ENCODE measurements at regions not wholly inside any gene's neighbourhood (a gene's known extent, or its start where the extent isn't known, plus 50 kb on each side); places are given as distances from the start of the nearest gene placed in this dataset.

DNA sequence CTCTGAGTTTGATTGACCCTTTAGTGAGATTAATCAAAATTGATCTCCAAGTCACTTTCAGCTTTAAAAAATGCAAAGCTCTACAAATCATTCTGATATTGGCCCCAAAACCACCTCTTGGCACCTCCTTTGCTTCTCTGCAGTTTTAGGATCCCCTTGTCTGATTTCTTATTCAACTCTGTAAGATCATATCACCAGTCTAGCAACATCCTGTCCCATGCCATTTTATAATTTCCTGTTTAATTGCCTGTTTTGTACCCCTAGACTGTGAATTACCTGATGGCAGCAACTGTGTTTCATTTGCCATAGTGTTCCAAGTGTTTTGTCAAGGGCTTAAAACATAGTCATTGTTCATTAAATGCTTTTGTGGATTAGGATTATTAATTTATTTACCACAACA, 406.3 kb upstream of the TRIB2 start:
- no peaks in the 10 kb centered on the region for H3K4me1 ChIP-seq
- no peak overlapping the region for H3K4me3 ChIP-seq
- H3K9me3 ChIP-seq, result no peaks in the 10 kb centered on the region
- H3K36me3 ChIP-seq, result no peaks in the 10 kb centered on the region
- H3K27me3 ChIP-seq, result no peaks in the 10 kb centered on the region
- no peak for TF ChIP-seq POLR2AphosphoS5 (IDR thresholded peaks at IDR 0.05; ENCODE audit: insufficient read depth in 1 of 2, low read depth in 1 of 2)
- TF ChIP-seq, protein P1, sequence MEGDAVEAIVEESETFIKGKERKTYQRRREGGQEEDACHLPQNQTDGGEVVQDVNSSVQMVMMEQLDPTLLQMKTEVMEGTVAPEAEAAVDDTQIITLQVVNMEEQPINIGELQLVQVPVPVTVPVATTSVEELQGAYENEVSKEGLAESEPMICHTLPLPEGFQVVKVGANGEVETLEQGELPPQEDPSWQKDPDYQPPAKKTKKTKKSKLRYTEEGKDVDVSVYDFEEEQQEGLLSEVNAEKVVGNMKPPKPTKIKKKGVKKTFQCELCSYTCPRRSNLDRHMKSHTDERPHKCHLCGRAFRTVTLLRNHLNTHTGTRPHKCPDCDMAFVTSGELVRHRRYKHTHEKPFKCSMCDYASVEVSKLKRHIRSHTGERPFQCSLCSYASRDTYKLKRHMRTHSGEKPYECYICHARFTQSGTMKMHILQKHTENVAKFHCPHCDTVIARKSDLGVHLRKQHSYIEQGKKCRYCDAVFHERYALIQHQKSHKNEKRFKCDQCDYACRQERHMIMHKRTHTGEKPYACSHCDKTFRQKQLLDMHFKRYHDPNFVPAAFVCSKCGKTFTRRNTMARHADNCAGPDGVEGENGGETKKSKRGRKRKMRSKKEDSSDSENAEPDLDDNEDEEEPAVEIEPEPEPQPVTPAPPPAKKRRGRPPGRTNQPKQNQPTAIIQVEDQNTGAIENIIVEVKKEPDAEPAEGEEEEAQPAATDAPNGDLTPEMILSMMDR (IDR thresholded peaks at IDR 0.05), result no peak
- no peak for TF ChIP-seq POLR2A (IDR thresholded peaks at IDR 0.05)
- DNase-seq (ENCODE audit: extremely low spot score in 2 of 2), result no peak
- intact Hi-C loops (cut with DNase I), result no loop called here
- H3K27ac ChIP-seq, result no peak overlapping the region

DNA sequence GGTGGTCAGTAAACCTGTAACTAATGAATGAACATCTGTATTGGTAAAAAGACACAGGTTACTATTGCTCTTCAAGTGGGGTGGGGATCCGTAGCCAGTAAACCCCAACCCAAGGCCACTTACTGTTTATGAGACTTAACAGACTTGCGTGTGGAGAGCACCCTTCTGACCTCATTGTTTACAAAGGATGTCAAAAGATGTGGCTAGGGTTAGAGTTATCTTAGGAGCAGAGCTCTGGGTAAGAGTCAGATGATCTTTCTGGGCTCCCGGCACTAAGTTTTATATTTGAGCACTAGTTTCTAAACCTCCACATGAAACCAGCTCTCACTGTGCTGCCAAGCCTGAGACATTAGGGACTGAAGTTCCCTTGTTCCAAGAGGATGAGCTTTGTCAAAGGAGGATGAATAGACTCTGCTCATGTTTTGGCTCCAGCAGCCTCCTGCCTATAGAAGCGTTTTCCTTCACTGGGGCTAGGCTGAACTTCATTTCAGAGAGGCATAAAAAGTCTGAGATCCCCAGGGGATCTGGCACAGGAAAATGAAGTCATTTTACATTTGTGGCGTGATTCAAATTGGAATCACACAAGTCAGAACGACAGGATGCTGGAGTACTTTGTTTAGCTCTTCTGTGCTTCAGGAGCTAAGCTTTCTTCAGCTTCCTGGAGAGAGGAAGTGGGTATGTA, 403.1 kb upstream of the TRIB2 start:
- no peak overlapping the region for H3K27ac ChIP-seq
- intact Hi-C loops (cut with DNase I), result no loop called here

DNA sequence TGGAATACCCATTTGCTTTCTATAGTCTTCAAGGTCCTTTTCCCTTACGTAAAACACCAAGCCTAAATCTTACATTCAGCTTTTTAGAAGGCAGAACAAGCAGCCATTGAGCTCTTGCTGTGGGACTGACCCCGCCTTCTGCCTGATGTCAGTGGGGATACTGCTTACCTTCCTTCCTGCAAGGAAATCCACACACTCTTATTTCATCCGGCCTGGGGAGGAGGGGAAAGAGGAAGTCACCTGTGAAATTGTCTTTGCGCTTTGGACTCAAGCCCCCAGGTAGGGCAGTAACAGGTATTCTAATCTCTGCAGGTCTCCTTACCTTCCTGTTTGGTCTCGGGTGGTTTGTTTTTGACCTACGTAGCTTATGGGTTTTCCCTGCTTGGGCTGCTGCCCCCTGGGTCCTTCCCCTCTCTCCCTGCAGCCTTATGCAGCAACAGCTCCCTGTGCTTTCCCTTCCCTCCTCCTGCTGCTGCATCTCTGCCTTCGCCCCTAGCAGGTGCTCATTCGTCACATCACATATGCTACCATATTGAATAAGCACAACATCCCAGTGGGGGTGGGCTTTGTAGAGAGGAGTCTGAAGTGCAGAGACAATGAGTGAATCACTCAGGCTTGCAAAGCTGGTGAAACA, 402.5 kb upstream of the TRIB2 start:
- no peaks in the 10 kb centered on the region for H3K36me3 ChIP-seq
- peaks cover 17% of the 10 kb centered on the region for H3K4me1 ChIP-seq
- H3K4me3 ChIP-seq, result no peak overlapping the region
- intact Hi-C loops (cut with DNase I), result no loop called here
- no peak overlapping the region for H3K27ac ChIP-seq
- no peaks in the 10 kb centered on the region for H3K9me3 ChIP-seq
- H3K27me3 ChIP-seq, result no peaks in the 10 kb centered on the region
- TF ChIP-seq POLR2A (IDR thresholded peaks at IDR 0.05) (no peak), POLR2AphosphoS5 (IDR thresholded peaks at IDR 0.05; ENCODE audit: insufficient read depth in 1 of 2, low read depth in 1 of 2) (no peak)
- TF ChIP-seq, protein P1 (IDR thresholded peaks at IDR 0.05), result no peak
- no peak for DNase-seq (ENCODE audit: extremely low spot score in 2 of 2)

More for the DNA sequence above, 403.1 kb upstream of the TRIB2 start:
- DNase-seq (ENCODE audit: extremely low spot score in 2 of 2), result no peak
- no peaks in the 10 kb centered on the region for H3K27me3 ChIP-seq
- H3K9me3 ChIP-seq, result no peaks in the 10 kb centered on the region
- peaks cover 16% of the 10 kb centered on the region for H3K4me1 ChIP-seq
- H3K36me3 ChIP-seq, result no peaks in the 10 kb centered on the region
- TF ChIP-seq POLR2AphosphoS5 (IDR thresholded peaks at IDR 0.05; ENCODE audit: insufficient read depth in 1 of 2, low read depth in 1 of 2), result no peak
- TF ChIP-seq, protein P1 (IDR thresholded peaks at IDR 0.05), result no peak
- H3K4me3 ChIP-seq, result no peak overlapping the region

DNA sequence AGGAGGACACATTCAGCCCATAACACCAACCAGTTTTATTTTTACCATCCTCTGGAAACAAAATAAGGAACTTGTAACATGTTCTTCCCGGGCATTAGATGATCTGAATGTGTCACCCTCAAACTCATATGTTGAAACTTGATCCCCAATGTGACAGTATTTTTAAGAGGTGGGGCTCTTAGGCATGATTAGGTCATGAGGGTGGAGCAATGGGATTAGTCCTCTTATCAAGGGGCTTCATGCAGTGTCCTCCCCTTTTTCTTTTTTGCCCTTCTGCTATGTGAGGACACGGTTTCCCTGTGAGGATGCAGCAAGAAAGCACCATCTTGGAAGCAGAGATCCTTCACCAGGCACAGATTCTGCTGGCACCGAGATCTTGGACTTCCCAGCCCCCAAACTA, 401.5 kb upstream of the TRIB2 start:
- DNase-seq (ENCODE audit: extremely low spot score in 2 of 2), result no peak
- Histone ChIP-seq H3K27me3 (no peaks in the 10 kb centered on the region), H3K27ac (no peak overlapping the region), H3K4me3 (no peak overlapping the region), H3K9me3 (no peaks in the 10 kb centered on the region), H3K4me1 (peaks cover 27% of the 10 kb centered on the region), H3K36me3 (no peaks in the 10 kb centered on the region)
- no peak for TF ChIP-seq POLR2A (IDR thresholded peaks at IDR 0.05)
- no peak for TF ChIP-seq POLR2AphosphoS5 (IDR thresholded peaks at IDR 0.05; ENCODE audit: insufficient read depth in 1 of 2, low read depth in 1 of 2)
- intact Hi-C loops (cut with DNase I), result no loop called here

DNA sequence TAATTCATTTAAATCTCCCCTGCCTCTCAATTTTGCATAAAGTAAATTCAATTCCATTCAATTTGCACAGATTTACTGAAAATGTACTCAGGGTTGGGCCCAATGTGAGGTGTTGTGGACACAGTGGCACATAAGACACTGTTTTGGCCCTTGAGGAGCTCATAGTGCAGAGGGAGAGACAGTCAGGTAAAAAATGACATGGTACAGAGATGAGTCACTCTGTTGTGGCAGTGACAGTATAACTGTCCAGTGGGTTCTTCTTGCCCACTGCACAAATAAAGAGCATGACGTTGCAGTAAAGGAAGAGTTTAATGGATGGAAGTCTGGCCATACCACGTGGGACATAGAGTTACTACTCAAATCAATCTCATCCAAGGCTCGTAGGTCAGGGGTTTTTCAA, 400.3 kb upstream of the TRIB2 start:
- Histone ChIP-seq H3K9me3 (no peaks in the 10 kb centered on the region), H3K36me3 (no peaks in the 10 kb centered on the region), H3K27me3 (no peaks in the 10 kb centered on the region), H3K4me1 (peaks cover 33% of the 10 kb centered on the region), H3K27ac (peak overlapping the region; percentile 75), H3K4me3 (no peak overlapping the region)
- TF ChIP-seq POLR2A (IDR thresholded peaks at IDR 0.05) (no peak), POLR2AphosphoS5 (IDR thresholded peaks at IDR 0.05; ENCODE audit: insufficient read depth in 1 of 2, low read depth in 1 of 2) (no peak)
- TF ChIP-seq, protein P1 (IDR thresholded peaks at IDR 0.05), result no peak
- intact Hi-C loops (cut with DNase I), result no loop called here
- no peak for DNase-seq (ENCODE audit: extremely low spot score in 2 of 2)
